ENCODE measurements at regions not wholly inside any gene's neighbourhood (a gene's known extent, or its start where the extent isn't known, plus 50 kb on each side); places are given as distances from the start of the nearest gene placed in this dataset.

GRCh38 chr12:114598111-114598510 is 85.9 kb downstream of the TBX3 start:
- Histone ChIP-seq H3K4me2 (no peak overlapping the region), H3K9me2 (replicated peaks; ENCODE audit: insufficient read depth) (no peaks in the 10 kb centered on the region), H2AFZ (no peak overlapping the region), H3K79me2 (no peaks in the 10 kb centered on the region), H3K36me3 (replicated peaks; ENCODE audit: insufficient read depth, low read depth) (no peaks in the 10 kb centered on the region), H3K9me3 (ENCODE audit: low read depth) (no peaks in the 10 kb centered on the region), H4K20me1 (ENCODE audit: insufficient read depth, poor library complexity, severe bottlenecking) (no peaks in the 10 kb centered on the region), H3K4me3 (no peak overlapping the region), H3K27me3 (no peaks in the 10 kb centered on the region), H3K4me1 (ENCODE audit: insufficient read depth) (no peaks in the 10 kb centered on the region), H3K27ac (no peak overlapping the region)
- WGBS (ENCODE audit: low lambda C conversion rate, missing lambda C conversion rate): 37% methylated on average over 2 of the region's 2 CpGs
- TF ChIP-seq EZH2phosphoT487 (IDR thresholded peaks at IDR 0.05; ENCODE audit: low read depth, severe bottlenecking, unreplicated experiment) (no peak), EZH2 (IDR thresholded peaks at IDR 0.05; ENCODE audit: borderline replicate concordance) (no peak), CTCF (IDR thresholded peaks at IDR 0.05; ENCODE audit: poor library complexity) (no peak)
- no peak for DNase-seq (ENCODE audit: low spot score)

GRCh38 chr12:114592946-114593345 is 91.0 kb downstream of the TBX3 start:
- H3K79me2 ChIP-seq: no peaks in the 10 kb centered on the region
- no peaks in the 10 kb centered on the region for H3K4me1 ChIP-seq (ENCODE audit: insufficient read depth)
- no peak for DNase-seq (ENCODE audit: low spot score)

GRCh38 chr12:114588061-114588460 is 95.9 kb downstream of the TBX3 start:
- Histone ChIP-seq H3K27ac (no peak overlapping the region), H3K4me2 (no peak overlapping the region), H3K4me3 (no peak overlapping the region), H2AFZ (no peak overlapping the region), H3K27me3 (no peaks in the 10 kb centered on the region), H4K20me1 (ENCODE audit: insufficient read depth, poor library complexity, severe bottlenecking) (no peaks in the 10 kb centered on the region), H3K4me1 (ENCODE audit: insufficient read depth) (no peaks in the 10 kb centered on the region), H3K36me3 (replicated peaks; ENCODE audit: insufficient read depth, low read depth) (no peaks in the 10 kb centered on the region), H3K9me3 (ENCODE audit: low read depth) (no peaks in the 10 kb centered on the region), H3K9me2 (replicated peaks; ENCODE audit: insufficient read depth) (no peaks in the 10 kb centered on the region), H3K79me2 (no peaks in the 10 kb centered on the region)
- no peak for DNase-seq (ENCODE audit: low spot score)
- 74% methylated on average over 7 of the region's 7 CpGs for WGBS (ENCODE audit: low lambda C conversion rate, missing lambda C conversion rate)
- no peak for TF ChIP-seq EZH2phosphoT487 (IDR thresholded peaks at IDR 0.05; ENCODE audit: low read depth, severe bottlenecking, unreplicated experiment)
- no peak for TF ChIP-seq CTCF (IDR thresholded peaks at IDR 0.05; ENCODE audit: poor library complexity)
- TF ChIP-seq EZH2 (IDR thresholded peaks at IDR 0.05; ENCODE audit: borderline replicate concordance): no peak

More at GRCh38 chr12:114592946-114593345, 91.0 kb downstream of the TBX3 start:
- Histone ChIP-seq H3K4me3 (no peak overlapping the region), H2AFZ (no peak overlapping the region), H3K4me2 (no peak overlapping the region), H3K27ac (no peak overlapping the region), H3K9me3 (ENCODE audit: low read depth) (no peaks in the 10 kb centered on the region), H3K9me2 (replicated peaks; ENCODE audit: insufficient read depth) (no peaks in the 10 kb centered on the region), H3K36me3 (replicated peaks; ENCODE audit: insufficient read depth, low read depth) (no peaks in the 10 kb centered on the region), H4K20me1 (ENCODE audit: insufficient read depth, poor library complexity, severe bottlenecking) (no peaks in the 10 kb centered on the region), H3K27me3 (no peaks in the 10 kb centered on the region)
- TF ChIP-seq EZH2phosphoT487 (IDR thresholded peaks at IDR 0.05; ENCODE audit: low read depth, severe bottlenecking, unreplicated experiment) (no peak), CTCF (IDR thresholded peaks at IDR 0.05; ENCODE audit: poor library complexity) (no peak), EZH2 (IDR thresholded peaks at IDR 0.05; ENCODE audit: borderline replicate concordance) (no peak)

GRCh38 chr12:114580306-114580705 is 103.7 kb downstream of the TBX3 start:
- Histone ChIP-seq H3K4me1 (ENCODE audit: insufficient read depth) (no peaks in the 10 kb centered on the region), H2AFZ (no peak overlapping the region), H3K9me2 (replicated peaks; ENCODE audit: insufficient read depth) (no peaks in the 10 kb centered on the region), H4K20me1 (ENCODE audit: insufficient read depth, poor library complexity, severe bottlenecking) (no peaks in the 10 kb centered on the region), H3K79me2 (no peaks in the 10 kb centered on the region), H3K9me3 (ENCODE audit: low read depth) (no peaks in the 10 kb centered on the region), H3K4me2 (no peak overlapping the region), H3K27me3 (no peaks in the 10 kb centered on the region), H3K27ac (no peak overlapping the region), H3K36me3 (replicated peaks; ENCODE audit: insufficient read depth, low read depth) (no peaks in the 10 kb centered on the region), H3K4me3 (no peak overlapping the region)
- 67% methylated on average over 2 of the region's 2 CpGs for WGBS (ENCODE audit: low lambda C conversion rate, missing lambda C conversion rate)
- DNase-seq (ENCODE audit: low spot score): no peak
- TF ChIP-seq EZH2phosphoT487 (IDR thresholded peaks at IDR 0.05; ENCODE audit: low read depth, severe bottlenecking, unreplicated experiment): no peak
- TF ChIP-seq EZH2 (IDR thresholded peaks at IDR 0.05; ENCODE audit: borderline replicate concordance): no peak
- TF ChIP-seq CTCF (IDR thresholded peaks at IDR 0.05; ENCODE audit: poor library complexity): no peak

Data from hepatocyte (in vitro differentiated cells).